Putamen (tissue), 1 donor: ENCODE measurements at regions not wholly inside any gene's neighbourhood (a gene's known extent, or its start where the extent isn't known, plus 50 kb on each side); places are given as distances from the start of the nearest gene placed in this dataset.
A peak's percentile ranks its signal among the peaks of the same experiment; 100 is the strongest.

Experiments used
- DNase-seq: peaks from one replicate; pipeline ENCODE4 v3.0.0-alpha.2; 2016; ENCODE audit warnings: low spot score

DNA sequence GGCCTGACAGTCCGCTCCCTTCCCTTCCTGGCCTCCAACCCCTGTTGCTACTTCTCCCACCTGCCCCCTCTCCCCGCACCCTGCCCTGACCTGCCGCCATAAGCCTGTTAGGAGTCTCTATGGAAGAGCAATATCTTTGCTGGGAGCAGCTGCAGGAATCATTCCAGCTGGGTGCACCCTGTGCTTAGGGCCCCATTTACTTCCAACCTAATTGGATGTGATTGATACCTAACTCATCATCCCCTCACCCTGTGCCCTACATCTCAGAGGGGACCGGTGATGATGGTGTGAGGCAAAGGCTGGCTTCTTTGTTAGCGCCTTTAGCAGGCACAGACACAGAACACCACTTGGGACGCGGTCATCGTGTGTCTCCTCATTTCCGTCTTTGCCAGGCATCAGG lies 80.0 kb upstream of the FAM180A start:
- DNase-seq: no peak

- no peak for DNase-seq
These were observed 78.8 kb upstream of the FAM180A start for GRCh38 chr7:135827391-135827790.

DNA sequence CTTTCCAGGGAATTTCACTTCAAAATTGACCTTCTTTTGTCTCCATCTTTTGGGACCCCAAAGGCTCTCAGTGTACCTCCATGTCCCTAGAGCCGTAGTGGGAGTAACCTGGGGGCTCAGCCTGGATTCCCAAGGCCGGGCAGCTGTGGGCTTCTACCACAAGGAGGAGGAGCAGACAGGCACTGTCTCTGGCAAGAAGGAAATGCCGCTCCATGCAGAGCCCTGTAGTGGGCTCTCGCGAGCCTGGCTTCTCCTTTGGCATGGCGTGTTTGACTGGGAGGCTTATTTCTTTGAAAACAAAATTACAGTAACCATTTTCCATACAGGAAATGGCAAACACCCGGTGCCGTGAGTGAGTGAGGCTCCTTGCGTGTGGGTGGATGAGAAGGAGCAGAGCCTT lies 76.8 kb upstream of the FAM180A start:
- no peak for DNase-seq

DNA sequence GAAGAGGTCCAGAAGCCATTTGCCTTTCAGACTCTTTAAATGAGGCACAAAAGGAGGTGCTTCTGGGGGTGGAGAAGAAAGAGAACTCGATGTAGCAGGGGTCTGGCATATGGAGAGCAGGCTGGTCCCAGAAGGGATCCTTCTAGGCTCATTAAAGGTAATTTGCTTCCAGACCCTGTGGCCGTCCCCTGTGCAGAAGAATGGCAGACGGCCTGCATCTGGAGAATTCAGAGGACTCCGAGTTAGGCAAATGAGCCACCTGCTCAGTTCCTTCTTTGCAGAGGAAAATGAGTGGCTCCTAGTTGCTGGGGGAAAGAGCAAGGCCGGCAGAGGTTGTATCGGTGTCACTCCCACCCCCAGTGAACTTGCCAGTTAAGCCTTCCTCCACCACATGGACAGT lies 73.8 kb upstream of the FAM180A start:
- DNase-seq: no peak

DNA sequence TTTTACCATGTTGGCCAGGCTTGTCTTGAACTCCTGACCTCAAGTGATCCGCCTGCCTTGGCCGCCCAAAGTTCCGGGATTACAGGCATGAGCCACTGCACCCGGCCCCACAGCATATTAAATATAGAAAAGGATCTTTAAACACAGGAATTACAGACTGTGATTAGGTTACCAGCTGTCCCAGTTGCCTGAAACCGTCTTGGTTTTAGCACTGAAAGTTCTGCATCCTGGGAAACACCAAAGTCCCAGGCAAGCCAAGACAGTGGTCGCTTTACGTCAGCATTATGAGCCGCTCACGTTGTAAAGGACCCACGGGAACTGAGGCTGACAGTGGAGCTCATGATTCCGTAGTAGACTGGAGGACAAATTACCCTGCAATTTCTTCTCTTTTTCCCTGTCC lies 69.0 kb upstream of the FAM180A start:
- no peak for DNase-seq

- no peak for DNase-seq
These were observed 66.4 kb upstream of the FAM180A start for GRCh38 chr7:135815033-135815432.

- DNase-seq: no peak
These were observed 63.5 kb upstream of the FAM180A start for GRCh38 chr7:135812148-135812547.

GRCh38 chr7:135811506-135811905 lies 62.9 kb upstream of the FAM180A start:
- DNase-seq: no peak

DNA sequence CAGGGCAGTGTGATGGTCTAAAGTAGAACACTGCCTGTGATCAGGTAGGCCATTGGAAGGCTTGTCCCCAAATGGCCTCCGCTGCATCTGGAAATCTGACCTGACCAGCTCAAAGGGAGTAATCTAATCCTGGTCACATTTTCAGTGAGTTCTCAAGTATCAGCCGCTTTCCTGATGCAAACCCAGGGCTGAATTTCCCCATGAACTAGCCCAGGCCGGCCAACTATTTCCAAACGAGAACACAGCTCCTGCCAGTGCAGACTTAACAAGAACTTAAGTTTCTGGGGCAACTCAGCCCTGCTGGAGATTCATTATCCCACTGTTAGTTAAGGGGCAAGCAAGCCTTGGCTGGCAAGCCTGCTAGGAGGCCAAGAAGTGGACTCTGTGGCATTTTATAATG lies 59.6 kb upstream of the FAM180A start:
- peak; percentile 49 for DNase-seq

GRCh38 chr7:135803143-135803542 lies 54.5 kb upstream of the FAM180A start:
- DNase-seq: no peak

DNA sequence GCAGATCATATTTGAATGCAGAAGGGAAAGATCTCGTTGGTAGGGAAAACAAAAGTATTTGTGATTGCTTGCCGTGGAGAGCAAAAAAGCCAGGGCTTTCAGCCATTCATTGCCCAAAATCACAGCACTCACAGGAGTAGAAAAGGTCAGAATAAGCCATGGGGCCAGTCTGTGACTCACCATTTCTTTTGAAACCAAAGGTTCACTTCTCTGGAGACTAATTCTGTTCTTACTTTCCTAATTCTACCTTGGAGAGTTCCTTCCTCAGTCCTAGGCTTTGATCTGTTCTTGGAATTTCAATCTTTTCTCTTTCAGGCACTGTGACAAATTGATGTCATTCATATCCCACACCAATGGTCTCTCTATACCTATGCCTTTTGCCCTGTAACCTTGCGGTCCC lies 54.1 kb upstream of the FAM180A start:
- no peak for DNase-seq

DNA sequence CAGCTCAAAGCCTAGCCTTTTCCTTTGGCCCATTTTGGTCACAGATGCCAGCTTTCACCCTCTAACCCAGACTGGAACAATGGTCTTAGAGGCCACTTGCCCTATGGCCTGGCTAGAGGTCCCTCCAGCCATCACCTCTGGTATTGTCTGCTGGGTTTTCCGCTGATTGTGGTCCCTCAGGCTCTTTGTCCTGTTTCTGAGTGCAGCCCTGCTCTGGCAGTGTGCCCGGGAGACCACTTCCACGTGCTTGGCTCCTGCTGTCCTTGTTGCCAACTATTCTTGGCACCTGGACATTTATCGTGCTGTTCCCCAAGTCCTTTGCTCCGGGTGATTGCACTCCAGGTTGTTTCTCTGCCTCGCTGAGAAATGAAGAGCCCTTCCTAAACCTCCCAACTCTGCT lies 53.3 kb upstream of the FAM180A start:
- DNase-seq: no peak

DNA sequence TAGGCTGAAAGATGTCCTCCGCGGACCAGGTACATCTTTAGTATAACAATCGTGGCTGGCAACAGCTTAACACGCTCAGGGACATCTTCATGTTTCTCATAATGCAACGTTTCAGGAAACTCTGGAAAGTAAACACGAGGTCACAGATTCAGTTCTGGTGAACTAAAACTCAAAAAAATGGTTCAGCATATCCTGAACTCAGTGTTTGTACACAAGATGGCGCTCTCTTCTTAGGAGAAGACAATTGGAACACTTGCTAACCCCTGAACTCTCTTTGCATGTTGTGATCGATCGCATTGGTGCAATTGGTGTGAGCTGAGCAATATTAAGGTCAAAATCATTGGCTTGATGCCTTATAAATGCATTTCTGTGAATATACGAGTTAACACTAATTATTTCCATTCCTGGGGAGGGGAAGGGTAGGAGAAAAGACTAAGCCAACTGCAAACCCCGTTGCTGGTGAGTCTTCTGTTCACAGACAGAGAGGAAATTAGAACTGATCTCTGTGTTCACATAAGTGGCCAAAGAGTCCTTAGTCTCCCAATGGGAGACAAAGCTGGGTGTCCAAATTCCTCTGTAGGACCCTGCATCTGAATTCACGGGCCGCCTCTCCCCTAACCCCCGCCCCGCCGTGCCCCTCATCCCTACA lies 52.6 kb upstream of the FAM180A start:
- peak; percentile 47 for DNase-seq

GRCh38 chr7:135800560-135800959 lies 51.9 kb upstream of the FAM180A start:
- no peak for DNase-seq

DNA sequence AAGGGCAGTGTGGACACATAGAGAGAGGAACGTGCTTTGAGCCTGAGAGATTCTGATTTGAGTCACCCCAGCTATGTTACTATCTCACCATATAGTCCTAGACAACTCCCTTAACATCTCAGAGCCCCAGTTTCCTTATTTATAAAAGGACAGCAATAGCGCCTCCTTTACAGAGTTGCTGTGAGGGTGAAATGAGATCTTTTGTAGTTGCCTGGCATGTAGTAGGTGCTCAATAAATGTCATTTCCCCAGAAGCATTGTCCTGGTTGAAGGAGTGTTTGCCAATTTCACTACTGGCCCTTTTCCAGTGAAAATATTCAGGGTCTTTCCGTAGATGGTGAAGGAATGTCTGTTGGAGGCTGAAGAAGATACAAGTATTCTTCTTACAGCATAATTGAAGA lies 51.3 kb upstream of the FAM180A start:
- DNase-seq: no peak
